Pancreas (tissue), 10 donors: ENCODE measurements at regions not wholly inside any gene's neighbourhood (a gene's known extent, or its start where the extent isn't known, plus 50 kb on each side); places are given as distances from the start of the nearest gene placed in this dataset.
"Not testable (repeated sequence)": the region's sequence is repeated elsewhere in the genome, so short reads cannot be mapped to it uniquely, and the experiment has no call there.

Experiments used
- ATAC-seq, 4 donors: fragments of 200-7000 bp; cut with Tn5 transposase; one replicate each; pipeline versions ENCODE4 v1.8.0 to v1.9.1; 2020; ENCODE audit warnings: mild to moderate bottlenecking in 4 of 4, moderate library complexity in 4 of 4
- DNase-seq, 6 donors: peaks; one replicate each; pipeline ENCODE4 v3.0.0-alpha.2; 2020
- FAIRE-seq: peaks from 2 replicates; lab custom pipeline; 2012; peaks lifted over from hg19 to GRCh38; lab: Jason Lieb, UNC
- H3K27ac ChIP-seq, 4 donors: fragments of 200-600 bp; sonication (generic); 1 replicate in 3 of 4; 2 replicates in 1 of 4; pipeline versions ENCODE4 v1.5.0 to v1.8.0; 2020
- H3K27me3 ChIP-seq, 4 donors: fragments of 200-600 bp; one replicate each; pipeline ENCODE4 v1.8.0; 2021
- H3K36me3 ChIP-seq, 3 donors: fragments of 200-600 bp; sonication (generic) in 1 of 3; one replicate each; pipeline versions ENCODE4 v1.5.0 to v1.8.0; 2020 to 2021
- H3K4me1 ChIP-seq, 3 donors: fragments of 200-600 bp; one replicate each; pipeline ENCODE4 v1.8.0; 2021
- H3K4me3 ChIP-seq, 4 donors: fragments of 200-600 bp; sonication (generic) in 2 of 4; one replicate each; pipeline versions ENCODE4 v1.5.0 to v1.8.0; 2020 to 2021
- H3K9me3 ChIP-seq, 4 donors: fragments of 200-600 bp; one replicate each; pipeline ENCODE4 v1.8.0; 2021
- CTCF ChIP-seq, 4 donors: fragments of 200-600 bp; sonication (generic) in 3 of 4; IDR thresholded peaks; one replicate each; pipeline versions ENCODE4 v1.5.0 to v1.8.0; 2021; ENCODE audit warnings: antibody characterized with exemption in 4 of 4
- WGBS, 2 donors: extraction: QIAGEN DNeasy Blood & Tissue Kit; methylation state at CpG; one replicate each; pipeline ENCODE4 v1.1.7; 2013; 5-methylcytosine and 5-hydroxymethylcytosine counted together
- intact Hi-C, 3 donors: fragments of 100-400 bp; cut with DNase I; formaldehyde crosslinking; loops; one replicate each; pipeline versions ENCODE4 v1.11.1 to v1.14.2; 2022
- donor health status: healthy with polysubstance abuse.
- donor health status: DM: no; HTN: no; CAD: no; lungs with moderate emphysema.
- donor health status: DM: no; HTN: no; CAD: no.
- donor health status: control.
- donor health status: control.
- donor health status: Bipolar disorder and iron deficiency.
- donor health status: DM: yes; HTN: yes; CAD: no.
- donor health status: DM: no; HTN: no; CAD: no.
- donor health status: DM: no; HTN: no; CAD: no.
- donor health status: DM: yes; HTN: yes; CAD: no.

GRCh38 chr6:151181706-151182363, 57.9 kb upstream of the AKAP12 start:
- TF ChIP-seq CTCF (IDR thresholded peaks at IDR 0.05), result no peak
- H3K27ac ChIP-seq, result no peak overlapping the region
- H3K9me3 ChIP-seq, result no peaks in the 10 kb centered on the region
- H3K4me3 ChIP-seq, result no peak overlapping the region
- no peaks in the 10 kb centered on the region for H3K4me1 ChIP-seq
- H3K27me3 ChIP-seq, result no peaks in the 10 kb centered on the region
- DNase-seq, result no peak
- FAIRE-seq, result no peak
- H3K36me3 ChIP-seq, result no peaks in the 10 kb centered on the region
- intact Hi-C loops, result no loop called here
- ATAC-seq, result no peak
- WGBS, 2 donors, result 74 to 85% methylated on average over 2 of the region's 2 CpGs

GRCh38 chr6:151182958-151183357, 56.8 kb upstream of the AKAP12 start:
- WGBS, 2 donors, result 76 to 83% methylated on average over 6 of the region's 6 CpGs

GRCh38 chr6:151185148-151185547, 54.6 kb upstream of the AKAP12 start:
- WGBS, 2 donors, result 72 to 79% methylated on average over 3 of the region's 3 CpGs
- intact Hi-C loops, result no loop called here
- no peak for ATAC-seq
- no peak for FAIRE-seq
- no peak for DNase-seq
- H3K9me3 ChIP-seq, result no peaks in the 10 kb centered on the region
- H3K36me3 ChIP-seq, result no peaks in the 10 kb centered on the region
- H3K27ac ChIP-seq, result no peak overlapping the region
- no peaks in the 10 kb centered on the region for H3K27me3 ChIP-seq
- TF ChIP-seq CTCF (IDR thresholded peaks at IDR 0.05), result no peak
- H3K4me1 ChIP-seq, result no peaks in the 10 kb centered on the region
- no peak overlapping the region for H3K4me3 ChIP-seq

More at GRCh38 chr6:151182958-151183357, 56.8 kb upstream of the AKAP12 start:
- ATAC-seq, H3K27me3 ChIP-seq, H3K4me1 ChIP-seq, H3K4me3 ChIP-seq, H3K9me3 ChIP-seq, intact Hi-C loops, H3K27ac ChIP-seq, DNase-seq, FAIRE-seq, H3K36me3 ChIP-seq: not testable (repeated sequence)

- FAIRE-seq (no peak), DNase-seq (no peak), ATAC-seq (no peak)
- no peak overlapping the region for H3K27ac ChIP-seq
- no peaks in the 10 kb centered on the region for H3K27me3 ChIP-seq
- no peak for TF ChIP-seq CTCF (IDR thresholded peaks at IDR 0.05)
- H3K4me3 ChIP-seq, result no peak overlapping the region
- intact Hi-C loops, result no loop called here
- H3K36me3 ChIP-seq, result no peaks in the 10 kb centered on the region
- no peaks in the 10 kb centered on the region for H3K9me3 ChIP-seq
- WGBS, 2 donors, result 63 to 66% methylated on average over 1 of the region's 1 CpG
- H3K4me1 ChIP-seq, result no peaks in the 10 kb centered on the region
Observed at GRCh38 chr6:151186306-151186705, 53.5 kb upstream of the AKAP12 start.

GRCh38 chr6:151186804-151187330, 52.9 kb upstream of the AKAP12 start:
- FAIRE-seq, result no peak
- TF ChIP-seq CTCF (IDR thresholded peaks at IDR 0.05), result no peak
- 58 to 72% methylated on average over 2 of the region's 2 CpGs for WGBS, 2 donors

More at GRCh38 chr6:151186804-151187330, 52.9 kb upstream of the AKAP12 start:
- Histone ChIP-seq H3K27ac (no peak overlapping the region), H3K4me3 (no peak overlapping the region), H3K36me3 (no peaks in the 10 kb centered on the region), H3K9me3 (no peaks in the 10 kb centered on the region), H3K27me3 (no peaks in the 10 kb centered on the region), H3K4me1 (no peaks in the 10 kb centered on the region)
- DNase-seq, result no peak
- intact Hi-C loops, result no loop called here
- no peak for ATAC-seq
